B cell (primary cell): ENCODE measurements at regions not wholly inside any gene's neighbourhood (a gene's known extent, or its start where the extent isn't known, plus 50 kb on each side); places are given as distances from the start of the nearest gene placed in this dataset.

ENCODE experiments used
- CTCF ChIP-seq: fragments of 200-600 bp; IDR thresholded peaks from one replicate; pipeline ENCODE4 v1.8.0; 2022; ENCODE audit warnings: antibody characterized with exemption, mild to moderate bottlenecking
- EZH2 ChIP-seq: IDR thresholded peaks from 2 replicates; pipeline ENCODE4 v1.6.1; 2012; ENCODE audit warnings: borderline replicate concordance, low read depth, mild to moderate bottlenecking, moderate library complexity, low read length; ENCODE audit not compliant: insufficient read depth, poor library complexity, severe bottlenecking

- no peak for TF ChIP-seq CTCF
- TF ChIP-seq EZH2 = no peak
Measured at GRCh38 chr1:221945669-221946068, 203.8 kb upstream of the DUSP10 start.
